Motor neuron (in vitro differentiated cells): ENCODE measurements at regions not wholly inside any gene's neighbourhood (a gene's known extent, or its start where the extent isn't known, plus 50 kb on each side); places are given as distances from the start of the nearest gene placed in this dataset.

Source experiments
- ATAC-seq, 8 experiments: fragments of 200-7000 bp; cut with Tn5 transposase; replicated peaks in 6 of 8; 2 replicates each; pipeline ENCODE4 v1.8.0; 2021; ENCODE audit warnings: mild to moderate bottlenecking in 8 of 8, moderate library complexity in 8 of 8
- H3K27ac ChIP-seq, 2 donors: fragments of 250-450 bp; sonication (Bioruptor Pico); 2 replicates each; pipeline ENCODE4 v1.9.0; 2021; ENCODE audit warnings: antibody characterized with exemption in 2 of 2, mild to moderate bottlenecking in 2 of 2, moderate library complexity in 1 of 2
- H3K4me1 ChIP-seq, 2 donors: fragments of 250-450 bp; sonication (Bioruptor Pico); replicated peaks in 1 of 2; 2 replicates each; pipeline ENCODE4 v1.6.1; 2021; ENCODE audit warnings: antibody characterized with exemption in 2 of 2, mild to moderate bottlenecking in 2 of 2, moderate library complexity in 1 of 2
- H3K4me3 ChIP-seq, 5 donors: fragments of 250-450 bp; sonication (Bioruptor Pico); 2 replicates each; pipeline ENCODE4 v1.9.0; 2021; ENCODE audit warnings: antibody characterized with exemption in 5 of 5, mild to moderate bottlenecking in 5 of 5, moderate library complexity in 4 of 5
- WGBS, 10 experiments: fragments of 450-650 bp; shearing (Covaris generic); methylation state at CpG; one replicate each; pipeline ENCODE4 v1.0.0; 2022; 5-methylcytosine and 5-hydroxymethylcytosine counted together
- in situ Hi-C, 9 experiments: fragments of 400-800 bp; cut with MboI; loops; one replicate each; pipeline ENCODE4 v1.15.0; 2021; ENCODE audit warnings: low sequenced_read_pairs in 9 of 9, low pct_unique_long_range_greater_than_20kb in 2 of 9; ENCODE audit not compliant: unreplicated experiment in 9 of 9

DNA sequence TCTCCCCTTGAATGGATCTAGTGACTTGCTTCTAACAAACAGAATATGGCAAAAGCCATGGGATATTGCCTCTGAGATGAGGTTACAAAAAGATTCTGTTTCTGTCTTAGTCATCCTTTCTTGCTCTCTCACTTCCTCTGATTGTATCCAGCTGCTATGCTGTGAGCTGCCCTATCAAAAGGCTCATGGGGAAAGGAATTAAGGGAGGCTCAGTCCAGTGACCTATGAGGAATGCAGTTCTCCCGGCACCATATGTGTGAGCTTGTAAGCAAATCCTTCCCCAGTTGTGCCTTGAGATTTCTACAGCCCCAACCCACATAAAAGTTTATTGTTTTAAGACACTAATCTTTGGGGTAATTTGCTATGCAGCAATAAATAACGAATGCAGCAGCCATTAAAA is 183.1 kb downstream of the KLHL28 start:
- no peak overlapping the region for H3K4me3 ChIP-seq
- in situ Hi-C loops: no loop called here
- H3K4me1 ChIP-seq: no peaks in the 10 kb centered on the region
- 0 to 83% (median 41%) methylated on average over 1 to 2 of the region's 2 CpGs; no CpG with 5 or more reads in 6 of the 10 experiments for WGBS, 10 experiments
- H3K27ac ChIP-seq: no peak overlapping the region
- ATAC-seq: peak in 2 of 8 experiments; percentile 37 to 40

DNA sequence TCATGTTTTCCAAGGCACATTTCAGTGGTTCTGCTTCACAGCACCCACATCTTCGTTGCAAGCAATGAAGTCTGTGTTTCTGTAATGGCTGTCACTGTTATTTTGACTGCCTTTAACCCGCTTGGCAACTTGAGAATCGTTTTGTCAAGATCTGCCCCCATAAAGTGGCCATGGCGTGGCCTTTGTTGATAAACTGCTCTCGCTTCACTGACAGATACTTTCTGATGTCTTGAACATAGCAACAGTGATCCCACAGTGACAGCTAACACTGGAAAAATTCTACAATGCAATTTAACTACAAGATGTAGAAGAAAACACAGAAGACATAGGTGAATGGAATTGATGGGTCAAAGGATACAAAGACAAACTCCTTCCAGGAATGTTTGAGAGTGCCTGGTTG is 184.2 kb downstream of the KLHL28 start:
- H3K4me1 ChIP-seq: no peaks in the 10 kb centered on the region
- no peak overlapping the region for H3K4me3 ChIP-seq
- WGBS, 10 experiments: 11 to 88% (median 81%) methylated on average over 1 to 5 of the region's 5 CpGs; no CpG with 5 or more reads in 4 of the 10 experiments
- in situ Hi-C loops: no loop called here
- ATAC-seq: no peak
- H3K27ac ChIP-seq: no peak overlapping the region

DNA sequence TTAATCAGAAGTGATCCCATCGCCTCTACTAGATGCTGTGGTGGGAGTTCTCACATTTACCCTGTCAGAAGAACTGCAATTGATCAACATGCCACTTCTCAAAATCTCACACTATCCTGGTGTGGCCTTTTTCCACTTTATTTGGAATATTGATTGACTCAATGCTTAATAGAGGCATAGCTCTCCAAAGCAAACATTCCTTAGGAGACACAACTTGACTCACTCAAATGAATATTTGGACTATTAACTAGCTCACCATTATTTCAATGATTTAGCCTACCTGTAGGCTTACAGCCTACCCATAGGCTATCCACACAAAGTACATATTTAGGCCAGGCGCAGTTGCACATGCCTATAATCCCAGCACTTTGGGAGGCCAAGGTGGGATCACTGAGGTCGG is 186.5 kb downstream of the KLHL28 start:
- ATAC-seq: no peak

DNA sequence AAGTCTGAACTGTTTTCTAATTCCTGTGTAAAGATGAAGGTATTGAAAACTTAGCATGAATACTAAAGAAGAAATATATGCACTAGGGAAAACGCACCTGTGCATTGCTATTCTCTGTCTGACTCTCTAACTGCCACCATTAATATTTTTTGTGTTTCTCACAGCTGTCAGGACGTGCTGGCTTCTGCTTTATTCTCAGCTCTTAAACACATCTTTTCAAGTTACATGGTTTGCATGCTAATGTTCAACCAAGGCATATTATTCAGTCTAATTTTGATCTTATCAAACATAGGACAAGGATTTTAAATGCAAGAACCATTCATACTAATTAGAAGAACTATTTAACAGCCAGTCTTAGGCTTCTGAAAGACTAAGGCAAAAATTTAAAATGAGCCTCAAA is 187.4 kb downstream of the KLHL28 start:
- Histone ChIP-seq H3K4me3 (no peak overlapping the region), H3K27ac (no peak overlapping the region), H3K4me1 (no peaks in the 10 kb centered on the region)
- no peak for ATAC-seq
- 0 to 80% (median 29%) methylated on average over 1 to 2 of the region's 2 CpGs; no CpG with 5 or more reads in 1 of the 10 experiments for WGBS, 10 experiments
- in situ Hi-C loops: no loop called here

More for the DNA sequence above, 186.5 kb downstream of the KLHL28 start:
- no peaks in the 10 kb centered on the region for H3K4me1 ChIP-seq
- H3K27ac ChIP-seq: no peak overlapping the region
- WGBS, 10 experiments: 0 to 100% (median 100%) methylated on average over 1 to 3 of the region's 3 CpGs; no CpG with 5 or more reads in 3 of the 10 experiments
- in situ Hi-C loops: no loop called here
- H3K4me3 ChIP-seq: no peak overlapping the region

DNA sequence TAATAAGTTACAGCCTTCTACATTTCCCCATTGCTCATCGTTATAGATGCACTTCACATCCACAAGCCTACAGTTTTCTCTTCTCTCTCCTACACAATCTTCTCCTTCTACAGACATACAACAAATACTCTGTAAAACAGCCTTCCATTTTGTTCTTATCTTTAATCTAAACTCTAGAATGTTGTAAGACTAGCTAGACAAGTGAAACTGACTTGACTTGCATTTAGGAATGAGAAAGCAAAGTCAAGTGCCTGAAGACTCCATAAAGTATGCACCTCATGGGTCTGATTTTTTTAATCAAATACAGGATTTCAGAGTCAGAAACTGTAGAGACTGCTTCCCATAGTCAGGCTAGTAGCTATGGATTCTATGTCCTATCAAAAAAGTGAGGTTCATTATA is 190.3 kb downstream of the KLHL28 start:
- Histone ChIP-seq H3K4me3 (no peak overlapping the region), H3K4me1 (no peaks in the 10 kb centered on the region), H3K27ac (no peak overlapping the region)
- in situ Hi-C loops: no loop called here
- ATAC-seq: no peak
- WGBS, 10 experiments: 0 to 100% (median 80%) methylated on average over 1 of the region's 1 CpG; no CpG with 5 or more reads in 1 of the 10 experiments

DNA sequence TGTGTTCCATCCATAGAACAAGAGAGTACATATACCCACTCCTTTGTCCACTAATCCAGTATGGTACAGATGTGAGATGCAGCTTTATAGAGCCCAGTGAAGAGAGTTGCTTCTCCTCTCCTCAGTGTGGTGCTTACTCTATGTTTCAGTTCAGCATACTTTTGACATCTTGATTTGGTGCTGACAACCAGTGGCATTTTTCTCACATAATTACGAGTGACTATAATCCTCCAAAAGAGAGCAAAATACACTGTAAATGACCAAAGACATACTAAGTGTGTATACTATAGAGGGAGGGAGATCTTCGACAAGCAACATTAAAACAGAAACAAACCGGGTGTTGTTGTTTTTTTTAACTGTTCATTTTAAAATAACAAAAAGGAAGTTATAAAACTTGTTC is 191.5 kb downstream of the KLHL28 start:
- Histone ChIP-seq H3K4me3 (no peak overlapping the region), H3K4me1 (no peaks in the 10 kb centered on the region), H3K27ac (no peak overlapping the region)
- in situ Hi-C loops: no loop called here
- 8 to 83% (median 60%) methylated on average over 1 to 3 of the region's 3 CpGs; no CpG with 5 or more reads in 3 of the 10 experiments for WGBS, 10 experiments
- ATAC-seq: no peak

DNA sequence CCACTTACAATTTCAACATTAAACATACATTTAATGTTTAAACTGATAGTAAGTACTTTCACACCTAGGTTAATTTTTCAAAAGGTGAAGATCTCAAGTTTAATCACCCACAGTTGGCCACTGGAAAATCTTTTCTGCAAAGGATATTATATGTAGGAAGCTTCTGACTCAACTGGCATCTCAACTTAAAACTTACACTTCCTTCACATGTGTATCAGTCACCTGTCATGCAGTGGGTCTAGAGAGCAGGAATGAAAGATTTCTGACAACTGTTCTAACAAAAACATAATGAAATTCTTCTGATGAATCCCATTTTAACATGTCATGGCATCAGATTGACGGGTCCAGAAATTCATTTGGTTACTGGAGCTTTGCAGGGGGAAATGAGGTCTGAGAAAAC is 192.8 kb downstream of the KLHL28 start:
- 0 to 80% (median 34%) methylated on average over 1 of the region's 1 CpG; no CpG with 5 or more reads in 4 of the 10 experiments for WGBS, 10 experiments
- no peaks in the 10 kb centered on the region for H3K4me1 ChIP-seq
- no peak overlapping the region for H3K4me3 ChIP-seq
- no peak overlapping the region for H3K27ac ChIP-seq
- in situ Hi-C loops: no loop called here
- ATAC-seq: no peak

DNA sequence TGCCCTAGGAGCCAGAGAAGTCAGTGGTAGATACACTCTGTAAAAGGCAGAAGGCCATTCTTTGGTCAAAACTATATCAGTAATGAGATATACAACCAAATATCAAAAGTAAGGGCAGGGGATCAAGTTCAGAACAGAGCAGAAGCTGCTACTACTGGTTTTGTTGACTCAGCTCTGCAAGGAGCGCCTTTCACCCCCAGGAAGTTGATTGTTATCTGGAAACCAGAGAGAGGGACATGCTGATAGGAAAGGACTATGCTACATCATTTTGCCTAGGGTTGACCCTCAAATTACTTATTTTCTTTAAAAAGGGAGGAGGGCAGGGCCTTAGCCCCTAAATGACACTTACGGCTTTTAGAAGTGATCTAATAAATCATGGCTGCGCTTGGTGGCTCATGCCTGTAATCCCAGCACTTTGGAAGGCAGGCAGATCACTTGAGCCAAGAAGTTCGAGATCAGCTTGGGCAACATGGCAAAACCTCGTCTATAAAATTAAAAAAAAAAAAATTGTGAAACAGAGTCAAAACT is 194.0 kb downstream of the KLHL28 start:
- Histone ChIP-seq H3K27ac (no peak overlapping the region), H3K4me1 (no peaks in the 10 kb centered on the region), H3K4me3 (no peak overlapping the region)
- ATAC-seq: no peak
- in situ Hi-C loops: no loop called here
- WGBS, 10 experiments: 0 to 100% (median 76%) methylated on average over 2 to 5 of the region's 5 CpGs

DNA sequence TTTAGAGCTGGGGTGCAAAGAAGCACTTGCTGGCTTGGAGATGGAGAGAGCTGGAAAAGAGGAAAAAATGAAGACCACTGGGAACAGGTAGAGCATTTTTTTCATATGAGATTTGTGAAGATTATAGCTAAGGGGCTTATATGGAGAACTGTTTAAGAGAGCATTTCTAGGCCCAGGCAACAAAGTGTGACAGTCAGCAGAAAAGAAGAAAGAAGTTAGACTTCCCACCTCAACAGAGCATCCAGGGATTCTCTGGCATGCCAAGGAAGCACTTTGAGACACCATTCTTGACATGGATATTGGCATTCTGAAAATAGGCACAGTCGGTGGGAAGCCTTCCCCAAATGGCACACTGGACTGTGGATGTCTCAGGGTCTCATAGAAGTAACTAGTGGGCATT is 195.5 kb downstream of the KLHL28 start:
- Histone ChIP-seq H3K4me1 (no peaks in the 10 kb centered on the region), H3K4me3 (no peak overlapping the region), H3K27ac (no peak overlapping the region)
- WGBS, 10 experiments: 0 to 67% (median 0%) methylated on average over 1 of the region's 1 CpG; no CpG with 5 or more reads in 5 of the 10 experiments
- in situ Hi-C loops: no loop called here
- ATAC-seq: no peak

DNA sequence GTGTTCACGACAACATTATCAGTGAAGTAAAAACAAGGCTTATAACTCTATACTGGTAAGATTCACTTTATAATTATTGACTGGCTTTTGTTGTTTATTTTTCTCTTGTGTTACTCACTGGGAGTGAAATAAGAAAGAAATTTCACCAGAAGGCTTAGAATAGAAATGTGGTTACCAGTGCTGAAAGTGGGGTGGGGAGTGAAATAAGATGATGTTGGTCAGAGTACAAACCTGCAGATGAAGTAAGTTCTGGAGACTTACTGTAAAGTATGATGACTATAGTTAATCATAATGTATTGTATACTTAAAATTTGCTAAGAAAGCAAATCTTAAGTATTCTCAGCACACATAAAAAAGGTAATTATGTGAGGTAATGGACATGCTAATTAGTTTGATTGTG is 198.4 kb downstream of the KLHL28 start:
- WGBS, 10 experiments: 0 to 100% (median 85%) methylated on average over 1 of the region's 1 CpG
- ATAC-seq: no peak
- in situ Hi-C loops: no loop called here
- no peak overlapping the region for H3K27ac ChIP-seq
- peaks cover 0 to 2% of the 10 kb centered on the region in 2 donors for H3K4me1 ChIP-seq
- H3K4me3 ChIP-seq: no peak overlapping the region

DNA sequence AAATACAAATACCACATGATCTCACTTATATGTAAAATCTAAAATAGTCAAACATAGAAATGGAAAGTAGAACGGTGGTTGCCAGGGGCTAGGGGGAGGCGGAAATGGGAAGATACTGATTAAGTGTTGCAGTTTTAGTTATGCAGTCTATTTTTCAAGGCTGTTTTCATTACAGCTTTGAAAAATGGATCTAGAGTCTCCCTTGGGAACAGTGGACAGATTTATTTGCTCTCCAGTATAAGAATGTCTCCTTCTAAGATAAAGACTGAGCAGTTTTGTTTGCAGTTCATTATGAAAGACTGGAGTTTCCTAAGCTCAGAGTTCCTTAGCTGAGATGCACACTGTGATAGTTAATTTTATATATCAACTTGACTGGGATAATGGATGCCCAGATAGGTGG is 202.5 kb downstream of the KLHL28 start:
- no peak overlapping the region for H3K4me3 ChIP-seq
- H3K27ac ChIP-seq: no peak overlapping the region
- WGBS, 10 experiments: 0 to 100% (median 79%) methylated on average over 1 to 2 of the region's 2 CpGs; no CpG with 5 or more reads in 4 of the 10 experiments
- in situ Hi-C loops: no loop called here
- H3K4me1 ChIP-seq: peaks cover 0 to 2% of the 10 kb centered on the region in 2 donors
- peak in 6 of 8 experiments; percentile 15 to 90 (median 76) for ATAC-seq

DNA sequence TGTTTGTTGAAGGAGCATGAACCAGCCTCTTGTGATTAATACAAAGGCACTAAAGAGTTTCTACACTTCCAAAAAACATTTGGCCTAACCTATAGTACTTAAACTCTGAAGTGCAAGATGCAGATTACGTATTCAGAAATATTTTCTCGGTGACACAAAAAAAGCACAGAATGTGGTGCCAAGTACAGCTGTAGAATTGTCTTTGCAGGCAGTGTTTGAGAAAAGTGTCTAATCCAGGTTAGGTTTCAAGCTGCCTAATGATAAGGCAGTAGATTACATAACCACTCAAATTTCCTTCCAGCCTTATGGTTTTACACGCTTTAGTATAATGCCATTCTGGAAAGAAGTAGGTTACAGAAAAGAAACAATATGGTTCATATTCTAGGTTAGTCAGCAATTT is 205.2 kb downstream of the KLHL28 start:
- no peak overlapping the region for H3K4me3 ChIP-seq
- in situ Hi-C loops: no loop called here
- peaks cover 0 to 2% of the 10 kb centered on the region in 2 donors for H3K4me1 ChIP-seq
- 7 to 100% (median 86%) methylated on average over 1 to 3 of the region's 3 CpGs for WGBS, 10 experiments
- no peak for ATAC-seq
- no peak overlapping the region for H3K27ac ChIP-seq

DNA sequence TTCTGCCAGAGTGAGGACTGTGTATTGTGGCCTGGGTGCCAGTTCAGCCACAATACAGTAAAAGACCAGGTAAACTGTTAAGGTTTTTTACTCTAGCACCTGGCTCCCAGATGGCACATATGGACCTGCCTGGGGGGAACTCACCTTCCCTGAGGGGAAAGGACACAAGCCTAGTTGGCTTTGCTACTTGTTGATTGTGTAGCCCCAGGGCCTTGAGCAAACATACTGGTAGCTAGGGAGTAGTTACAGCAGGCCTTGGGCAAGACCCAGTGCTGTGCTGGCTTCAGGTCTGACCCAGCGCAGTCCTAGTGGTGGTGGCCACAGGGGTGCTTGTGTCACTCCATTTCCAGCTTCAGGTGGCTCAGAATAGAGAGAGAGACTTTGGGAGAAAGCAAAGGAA is 216.4 kb downstream of the KLHL28 start:
- no peak for ATAC-seq
- WGBS, 10 experiments: 25 to 78% (median 58%) methylated on average over 1 of the region's 1 CpG; no CpG with 5 or more reads in 6 of the 10 experiments
- in situ Hi-C loops: no loop called here
- H3K4me1 ChIP-seq: no peaks in the 10 kb centered on the region
- no peak overlapping the region for H3K4me3 ChIP-seq
- H3K27ac ChIP-seq: no peak overlapping the region

DNA sequence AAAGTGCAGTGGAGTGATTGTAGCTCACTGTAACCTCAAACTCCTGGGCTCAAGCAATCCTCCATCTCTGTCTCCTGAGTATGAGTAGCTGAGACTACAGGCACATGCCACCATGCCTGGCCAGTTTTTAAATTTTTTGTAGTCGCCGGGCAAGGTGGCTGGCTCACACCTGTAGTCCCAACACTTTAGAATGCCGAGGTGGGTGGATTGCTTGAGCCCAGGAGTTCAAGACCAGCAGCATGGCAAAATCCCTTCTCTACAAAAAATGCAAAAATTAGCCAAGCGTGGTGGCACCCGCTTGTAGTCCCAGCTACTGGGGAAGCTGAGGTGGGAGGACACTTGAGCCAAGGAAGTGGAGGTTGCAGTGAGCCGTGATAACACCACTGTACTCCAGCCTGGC is 219.5 kb downstream of the KLHL28 start:
- Histone ChIP-seq H3K4me3 (no peak overlapping the region), H3K27ac (no peak overlapping the region), H3K4me1 (no peaks in the 10 kb centered on the region)
- WGBS, 10 experiments: 0 to 100% (median 92%) methylated on average over 1 to 4 of the region's 6 CpGs; no CpG with 5 or more reads in 2 of the 10 experiments
- ATAC-seq: no peak
- in situ Hi-C loops: no loop called here
